Peyer's patch (tissue), 4 donors: ENCODE measurements at regions not wholly inside any gene's neighbourhood (a gene's known extent, or its start where the extent isn't known, plus 50 kb on each side); places are given as distances from the start of the nearest gene placed in this dataset.

Experiments used
- POLR2A ChIP-seq, 2 donors: fragments of 450-650 bp; IDR thresholded peaks; one replicate each; pipeline ENCODE4 v1.5.1; 2017; ENCODE audit warnings: antibody characterized with exemption in 2 of 2, mild to moderate bottlenecking in 2 of 2, moderate library complexity in 2 of 2
- TF ChIP-seq, protein P1 (sequence below), 6 experiments: fragments of 450-650 bp in 4 of 6; fragments of 200-600 bp in 2 of 6; sonication (generic) in 1 of 6; IDR thresholded peaks; one replicate each; pipeline ENCODE4 v1.5.1; 2017 to 2019; ENCODE audit warnings: antibody characterized with exemption in 6 of 6, mild to moderate bottlenecking in 3 of 6, moderate library complexity in 1 of 6

- TF ChIP-seq, protein P1, sequence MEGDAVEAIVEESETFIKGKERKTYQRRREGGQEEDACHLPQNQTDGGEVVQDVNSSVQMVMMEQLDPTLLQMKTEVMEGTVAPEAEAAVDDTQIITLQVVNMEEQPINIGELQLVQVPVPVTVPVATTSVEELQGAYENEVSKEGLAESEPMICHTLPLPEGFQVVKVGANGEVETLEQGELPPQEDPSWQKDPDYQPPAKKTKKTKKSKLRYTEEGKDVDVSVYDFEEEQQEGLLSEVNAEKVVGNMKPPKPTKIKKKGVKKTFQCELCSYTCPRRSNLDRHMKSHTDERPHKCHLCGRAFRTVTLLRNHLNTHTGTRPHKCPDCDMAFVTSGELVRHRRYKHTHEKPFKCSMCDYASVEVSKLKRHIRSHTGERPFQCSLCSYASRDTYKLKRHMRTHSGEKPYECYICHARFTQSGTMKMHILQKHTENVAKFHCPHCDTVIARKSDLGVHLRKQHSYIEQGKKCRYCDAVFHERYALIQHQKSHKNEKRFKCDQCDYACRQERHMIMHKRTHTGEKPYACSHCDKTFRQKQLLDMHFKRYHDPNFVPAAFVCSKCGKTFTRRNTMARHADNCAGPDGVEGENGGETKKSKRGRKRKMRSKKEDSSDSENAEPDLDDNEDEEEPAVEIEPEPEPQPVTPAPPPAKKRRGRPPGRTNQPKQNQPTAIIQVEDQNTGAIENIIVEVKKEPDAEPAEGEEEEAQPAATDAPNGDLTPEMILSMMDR (IDR thresholded peaks at IDR 0.05), result no peak
- TF ChIP-seq POLR2A (IDR thresholded peaks at IDR 0.05), result no peak
Observed at GRCh38 chrX:102859550-102859871, 77.6 kb upstream of the RAB40AL start.
